Calu3 (cell line): ENCODE measurements at regions not wholly inside any gene's neighbourhood (a gene's known extent, or its start where the extent isn't known, plus 50 kb on each side); places are given as distances from the start of the nearest gene placed in this dataset.

ENCODE experiments used
- BruUV-seq: library from RNA; stranded (reverse); fragments of 400-500 nt; replicated peaks from 2 replicates; lab custom pipeline; 2021; lab: Mats Ljungman, UMichigan
- CTCF ChIA-PET: fragments of 300-600 bp; sonication (Branson Sonifier 250); formaldehyde crosslinking; loops from one replicate; lab custom pipeline; 2022; ENCODE audit warnings: antibody characterized with exemption; lab: Charles Lee
- DNase-seq: peaks from one replicate; pipeline ENCODE4 v3.0.0; 2022
- H3K27ac Mint-ChIP-seq: one replicate; pipeline ENCODE4 v1.8.0; 2022; ENCODE audit warnings: mixed read lengths; ENCODE audit not compliant: unreplicated experiment
- H3K27me3 Mint-ChIP-seq: one replicate; pipeline ENCODE4 v1.8.0; 2022; ENCODE audit warnings: mixed read lengths; ENCODE audit not compliant: unreplicated experiment
- H3K36me3 Mint-ChIP-seq: one replicate; pipeline ENCODE4 v1.8.0; 2022; ENCODE audit warnings: mild to moderate bottlenecking, moderate library complexity, mixed read lengths; ENCODE audit not compliant: insufficient read depth, unreplicated experiment
- H3K4me1 Mint-ChIP-seq: one replicate; pipeline ENCODE4 v1.8.0; 2022; ENCODE audit warnings: mild to moderate bottlenecking, low read depth, mixed read lengths; ENCODE audit not compliant: unreplicated experiment
- H3K4me3 Mint-ChIP-seq: one replicate; pipeline ENCODE4 v1.8.0; 2022; ENCODE audit warnings: mild to moderate bottlenecking, low read depth, moderate library complexity, mixed read lengths; ENCODE audit not compliant: unreplicated experiment
- H3K9me3 Mint-ChIP-seq: one replicate; pipeline ENCODE4 v1.8.0; 2022; ENCODE audit warnings: low read depth, mixed read lengths; ENCODE audit not compliant: unreplicated experiment
- intact Hi-C: fragments of 100-400 bp; cut with micrococcal nuclease; formaldehyde crosslinking; loops from one replicate; pipeline ENCODE4 v1.10.0; 2022; ENCODE audit not compliant: unreplicated experiment
- TF ChIP-seq, protein P1 (sequence below): fragments of 200-600 bp; IDR thresholded peaks from one replicate; pipeline ENCODE4 v1.8.0; 2022; ENCODE audit warnings: antibody characterized with exemption; ENCODE audit not compliant: unreplicated experiment

- TF ChIP-seq, protein P1, sequence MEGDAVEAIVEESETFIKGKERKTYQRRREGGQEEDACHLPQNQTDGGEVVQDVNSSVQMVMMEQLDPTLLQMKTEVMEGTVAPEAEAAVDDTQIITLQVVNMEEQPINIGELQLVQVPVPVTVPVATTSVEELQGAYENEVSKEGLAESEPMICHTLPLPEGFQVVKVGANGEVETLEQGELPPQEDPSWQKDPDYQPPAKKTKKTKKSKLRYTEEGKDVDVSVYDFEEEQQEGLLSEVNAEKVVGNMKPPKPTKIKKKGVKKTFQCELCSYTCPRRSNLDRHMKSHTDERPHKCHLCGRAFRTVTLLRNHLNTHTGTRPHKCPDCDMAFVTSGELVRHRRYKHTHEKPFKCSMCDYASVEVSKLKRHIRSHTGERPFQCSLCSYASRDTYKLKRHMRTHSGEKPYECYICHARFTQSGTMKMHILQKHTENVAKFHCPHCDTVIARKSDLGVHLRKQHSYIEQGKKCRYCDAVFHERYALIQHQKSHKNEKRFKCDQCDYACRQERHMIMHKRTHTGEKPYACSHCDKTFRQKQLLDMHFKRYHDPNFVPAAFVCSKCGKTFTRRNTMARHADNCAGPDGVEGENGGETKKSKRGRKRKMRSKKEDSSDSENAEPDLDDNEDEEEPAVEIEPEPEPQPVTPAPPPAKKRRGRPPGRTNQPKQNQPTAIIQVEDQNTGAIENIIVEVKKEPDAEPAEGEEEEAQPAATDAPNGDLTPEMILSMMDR: no peak
- Mint-ChIP-seq H3K36me3 (no peaks in the 10 kb centered on the region), H3K27ac (no peak overlapping the region), H3K9me3 (no peaks in the 10 kb centered on the region), H3K4me1 (no peaks in the 10 kb centered on the region), H3K4me3 (no peak overlapping the region), H3K27me3 (no peaks in the 10 kb centered on the region)
- BruUV-seq: no TSS peak
- DNase-seq: no peak
- intact Hi-C loops: no loop called here
- CTCF ChIA-PET: interaction anchor here (0.9 kb wide), 1 partner anchor 17 kb away, joined by 3 read pairs; no protein-coding TSS in a partner anchor
These were observed 129.9 kb upstream of the TSC22D2 start for GRCh38 chr3:150278195-150278594.

- Mint-ChIP-seq H3K27me3 (no peaks in the 10 kb centered on the region), H3K4me1 (no peaks in the 10 kb centered on the region), H3K9me3 (no peaks in the 10 kb centered on the region), H3K27ac (no peak overlapping the region), H3K4me3 (no peak overlapping the region), H3K36me3 (no peaks in the 10 kb centered on the region)
- TF ChIP-seq, protein P1: no peak
- BruUV-seq: no TSS peak
- intact Hi-C loops: no loop called here
- CTCF ChIA-PET: interaction anchor here (0.9 kb wide), 1 partner anchor 18 kb away, joined by 3 read pairs; no protein-coding TSS in a partner anchor
- no peak for DNase-seq
These were observed 130.7 kb upstream of the TSC22D2 start for GRCh38 chr3:150277444-150277843.

GRCh38 chr3:150275941-150276340, 132.2 kb upstream of the TSC22D2 start:
- Mint-ChIP-seq H3K27ac (no peak overlapping the region), H3K4me1 (no peaks in the 10 kb centered on the region), H3K9me3 (no peaks in the 10 kb centered on the region), H3K36me3 (no peaks in the 10 kb centered on the region), H3K4me3 (no peak overlapping the region), H3K27me3 (no peaks in the 10 kb centered on the region)
- no peak for DNase-seq
- CTCF ChIA-PET: no interaction called here
- BruUV-seq: no TSS peak
- intact Hi-C loops: no loop called here
- TF ChIP-seq, protein P1: no peak

- Mint-ChIP-seq H3K4me1 (peaks cover 3% of the 10 kb centered on the region), H3K9me3 (no peaks in the 10 kb centered on the region), H3K27me3 (no peaks in the 10 kb centered on the region), H3K27ac (no peak overlapping the region), H3K36me3 (no peaks in the 10 kb centered on the region), H3K4me3 (no peak overlapping the region)
- DNase-seq: no peak
- intact Hi-C loops: no loop called here
- no TSS peak for BruUV-seq
- CTCF ChIA-PET: no interaction called here
- TF ChIP-seq, protein P1: no peak
These were observed 133.7 kb upstream of the TSC22D2 start for GRCh38 chr3:150274372-150274771.
